HCT116 (cell line): ENCODE measurements at regions not wholly inside any gene's neighbourhood (a gene's known extent, or its start where the extent isn't known, plus 50 kb on each side); places are given as distances from the start of the nearest gene placed in this dataset.

ENCODE experiments used
- CTCF ChIP-seq, 3 experiments: fragments of 200-600 bp in 1 of 3; sonication (generic) in 1 of 3; IDR thresholded peaks in 2 of 3; conservative IDR thresholded peaks in 1 of 3; 2 replicates each; pipeline ENCODE4 v1.5.1; 2012 to 2017; ENCODE audit warnings: low read depth in 2 of 3, low read length in 2 of 3, antibody characterized with exemption in 1 of 3, borderline replicate concordance in 1 of 3, control low read depth in 1 of 3, mild to moderate bottlenecking in 1 of 3, mixed read lengths in 1 of 3, mixed run types in 1 of 3, moderate library complexity in 1 of 3; ENCODE audit not compliant: insufficient read depth in 1 of 3
- EZH2 ChIP-seq: fragments of 200-600 bp; sonication (generic); IDR thresholded peaks from 2 replicates; pipeline ENCODE4 v1.6.1; 2017; ENCODE audit warnings: antibody characterized with exemption, mixed run types
- REST ChIP-seq: IDR thresholded peaks from 2 replicates; pipeline ENCODE4 v1.6.1; 2012; ENCODE audit warnings: low read depth

GRCh38 chr6:137734875-137735182, 132.2 kb upstream of the TNFAIP3 start:
- TF ChIP-seq EZH2 (no peak), CTCF (IDR thresholded peaks at IDR 0.05 in 2 of 3, conservative IDR thresholded peaks at IDR 0.05 in 1 of 3; ENCODE audit: borderline replicate concordance in 1 of 3, insufficient read depth in 1 of 3, low read depth in 2 of 3, low read length in 2 of 3) (no peak), REST (no peak)
